Daoy (cell line): ENCODE measurements at regions not wholly inside any gene's neighbourhood (a gene's known extent, or its start where the extent isn't known, plus 50 kb on each side); places are given as distances from the start of the nearest gene placed in this dataset.
"Not testable (repeated sequence)": the region's sequence is repeated elsewhere in the genome, so short reads cannot be mapped to it uniquely, and the experiment has no call there.

Source experiments
- DNase-seq: peaks from one replicate; pipeline ENCODE4 v3.0.0-alpha.2; 2015; ENCODE audit warnings: low read depth

DNA sequence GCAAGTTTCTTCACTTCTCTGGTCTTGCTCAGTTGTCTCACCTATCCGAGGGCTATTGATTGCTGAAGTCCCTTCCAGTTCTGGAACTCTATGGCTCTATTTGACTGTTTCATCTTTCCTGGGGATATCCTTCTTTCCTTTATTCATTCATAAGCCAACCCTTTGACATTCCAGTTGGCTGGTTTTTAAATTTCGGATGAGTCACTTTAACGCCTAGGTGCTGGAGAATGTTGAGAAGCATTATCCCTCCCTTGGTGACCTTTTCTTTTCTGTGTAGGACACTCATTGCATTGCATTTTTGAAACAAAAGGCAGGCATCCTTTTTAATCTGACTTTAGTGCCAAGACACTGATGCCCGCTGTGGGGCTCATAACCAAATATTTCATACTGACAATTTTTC is 307.1 kb downstream of the TSN start:
- peak; percentile 22 for DNase-seq

DNA sequence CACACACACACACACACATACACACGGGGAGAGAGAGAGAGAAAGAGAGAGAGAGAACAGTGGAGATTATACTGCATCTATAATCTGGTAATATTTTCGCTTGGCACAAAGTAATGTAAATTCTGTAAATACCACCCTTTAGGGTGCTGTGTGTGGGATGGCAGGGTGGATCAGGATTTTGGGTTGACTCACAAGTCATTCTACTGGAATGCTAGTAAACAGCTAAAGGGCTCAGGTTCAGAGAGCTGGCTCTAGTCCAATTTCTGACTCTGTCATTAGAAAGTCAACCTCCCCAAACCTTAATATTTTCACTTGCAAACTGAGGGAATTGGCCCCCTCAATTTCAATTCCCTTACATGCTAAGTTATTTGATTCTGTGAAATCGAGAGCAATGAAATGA is 308.3 kb downstream of the TSN start:
- DNase-seq, result peak; percentile 50

DNA sequence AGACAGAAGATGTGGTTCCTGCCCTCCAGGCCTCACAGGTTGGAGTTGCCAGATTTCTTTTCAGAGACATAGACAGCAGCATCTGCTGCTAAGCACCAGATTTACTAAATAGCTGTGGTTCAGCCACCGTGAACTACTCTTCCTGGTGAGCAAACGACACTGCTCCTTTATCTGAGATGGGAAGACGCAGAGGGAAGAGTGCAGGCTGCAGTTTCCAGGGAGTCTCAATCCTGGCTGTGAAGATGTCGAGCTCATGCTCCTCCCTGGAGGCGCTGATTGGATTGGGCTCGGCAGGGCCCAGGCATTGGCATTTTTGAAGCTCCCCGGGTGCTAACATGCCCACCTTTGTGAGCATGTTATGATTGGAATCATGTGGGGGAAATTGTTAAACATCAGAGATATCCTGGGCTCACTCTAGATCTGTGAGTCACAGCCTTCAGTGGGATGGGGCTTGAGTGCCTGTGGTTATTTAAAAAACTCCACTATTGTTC is 314.8 kb downstream of the TSN start:
- DNase-seq, result peak; percentile 71

GRCh38 chr2:122072666-122073065 is 317.2 kb downstream of the TSN start:
- DNase-seq, result peak; percentile 28

DNA sequence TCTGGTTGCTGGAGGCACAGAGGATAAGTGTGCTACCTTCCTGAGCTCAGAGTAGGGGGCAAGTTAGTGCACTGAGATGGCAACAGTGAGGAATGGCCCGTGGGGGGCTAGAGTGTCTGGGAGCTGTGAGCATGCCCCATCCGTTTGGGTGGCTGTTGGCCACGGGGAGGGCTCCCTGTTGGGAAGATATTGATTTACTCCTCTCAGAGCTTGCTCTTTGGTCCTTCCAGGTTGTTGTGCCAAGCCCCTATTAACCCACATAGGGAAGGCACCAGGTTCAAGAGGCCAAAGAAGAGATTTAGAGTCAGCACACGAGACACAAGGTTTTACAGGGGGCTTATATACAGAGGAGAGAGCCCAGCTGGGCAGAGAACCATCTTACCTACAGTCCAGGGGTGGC is 318.8 kb downstream of the TSN start:
- DNase-seq, result no peak

- no peak for DNase-seq
Observed at GRCh38 chr2:122075381-122075780, 319.9 kb downstream of the TSN start.

- DNase-seq, result no peak
Observed at GRCh38 chr2:122077114-122077513, 321.7 kb downstream of the TSN start.

DNA sequence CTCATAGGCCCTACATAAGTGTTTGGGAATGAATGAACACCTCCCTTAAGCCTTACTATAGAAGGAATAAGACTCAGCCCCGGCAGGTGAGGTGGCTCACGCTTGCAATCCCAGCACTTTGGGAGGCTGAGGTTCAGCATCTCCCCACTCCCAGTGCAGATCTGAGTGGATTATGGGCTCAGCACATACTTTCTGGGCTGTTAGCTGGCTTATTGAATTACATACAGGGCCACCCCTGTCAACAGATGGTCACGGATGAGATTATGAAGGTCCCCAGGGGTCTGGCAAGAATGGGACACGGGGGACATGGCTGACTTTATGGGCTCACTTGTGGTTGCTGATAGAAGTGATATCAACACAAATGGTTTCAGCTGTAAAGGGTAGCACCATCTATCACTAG is 322.3 kb downstream of the TSN start:
- DNase-seq, result no peak

- no peak for DNase-seq
Observed at GRCh38 chr2:122078451-122078850, 323.0 kb downstream of the TSN start.

DNA sequence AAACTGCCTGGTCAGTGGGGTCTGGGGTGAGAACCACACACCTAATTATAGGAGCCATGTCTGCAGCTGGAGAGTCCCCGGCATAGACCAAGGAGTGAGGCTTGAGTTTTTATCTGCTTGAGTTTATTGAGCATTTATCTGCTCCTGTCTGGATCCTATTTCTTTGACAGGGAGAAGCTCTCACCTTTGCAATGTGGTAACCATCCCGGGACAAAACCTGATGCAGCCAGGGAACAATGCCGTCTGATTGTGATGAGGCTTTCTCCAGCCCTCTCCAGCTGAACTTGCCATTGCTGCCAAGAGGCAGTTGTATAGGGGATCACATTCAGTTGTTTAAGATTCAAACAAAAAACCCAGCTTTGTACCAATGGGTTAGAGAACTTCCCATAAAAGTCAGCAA is 324.4 kb downstream of the TSN start:
- DNase-seq, result no peak

- DNase-seq, result no peak
Observed at GRCh38 chr2:122080316-122080715, 324.9 kb downstream of the TSN start.

DNA sequence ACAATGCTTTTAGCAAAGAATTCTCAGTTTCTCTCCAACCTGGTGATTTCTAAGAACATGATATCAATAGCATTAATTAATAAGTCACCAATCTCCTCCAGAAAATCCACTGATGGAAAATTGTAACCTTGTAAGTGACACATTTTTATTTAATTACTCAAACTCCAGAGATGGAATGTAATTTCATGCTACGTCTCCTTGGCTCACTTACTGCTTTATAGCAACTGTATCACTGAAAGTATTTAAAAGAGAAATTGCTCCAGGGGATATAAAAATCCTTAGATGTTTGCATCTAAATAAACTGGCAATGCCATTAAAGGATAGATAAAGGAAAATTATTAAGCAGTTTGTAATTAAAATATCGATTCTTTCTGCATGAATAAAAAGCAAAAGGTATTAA is 325.4 kb downstream of the TSN start:
- no peak for DNase-seq

- no peak for DNase-seq
Observed at GRCh38 chr2:122081751-122082150, 326.3 kb downstream of the TSN start.

DNA sequence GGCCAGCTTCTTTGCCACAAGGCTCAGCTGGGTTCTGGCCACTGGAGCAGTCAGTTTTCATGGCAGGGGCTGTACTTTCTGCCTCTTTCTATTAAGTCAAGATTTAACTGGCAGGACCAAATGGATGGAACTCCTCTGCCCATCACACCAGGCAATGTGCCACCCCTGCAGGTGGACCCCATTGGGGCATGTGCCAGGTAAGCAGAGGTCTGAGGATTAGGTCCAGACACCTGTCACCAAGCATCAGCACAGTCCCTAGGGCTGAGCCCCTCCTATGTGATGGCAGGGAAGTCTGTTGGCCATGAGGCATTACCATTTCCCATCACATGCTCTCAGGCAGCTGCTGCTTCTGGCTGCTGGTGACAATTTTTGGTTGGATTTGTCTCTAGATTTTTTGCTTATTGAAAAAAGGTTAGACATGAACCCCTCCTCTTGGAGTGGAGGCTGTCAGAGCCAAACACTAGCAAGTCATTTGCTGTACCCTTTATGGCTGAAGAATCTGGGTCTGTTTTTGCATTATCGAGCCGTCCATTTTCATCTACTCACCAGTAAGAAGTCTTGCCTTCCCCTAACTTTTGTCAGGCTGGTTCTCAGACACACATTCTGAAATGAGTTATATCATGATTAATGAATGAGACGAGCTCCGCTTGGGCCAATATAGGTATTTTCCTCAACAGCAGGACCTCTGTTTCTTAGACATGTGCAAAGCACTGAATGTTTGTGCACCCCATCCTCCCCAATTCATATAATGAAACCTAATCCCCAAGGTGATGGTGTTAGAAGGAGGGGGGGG is 328.0 kb downstream of the TSN start:
- no peak for DNase-seq

- DNase-seq, result not testable (repeated sequence)
Observed at GRCh38 chr2:122085672-122086071, 330.2 kb downstream of the TSN start.

DNA sequence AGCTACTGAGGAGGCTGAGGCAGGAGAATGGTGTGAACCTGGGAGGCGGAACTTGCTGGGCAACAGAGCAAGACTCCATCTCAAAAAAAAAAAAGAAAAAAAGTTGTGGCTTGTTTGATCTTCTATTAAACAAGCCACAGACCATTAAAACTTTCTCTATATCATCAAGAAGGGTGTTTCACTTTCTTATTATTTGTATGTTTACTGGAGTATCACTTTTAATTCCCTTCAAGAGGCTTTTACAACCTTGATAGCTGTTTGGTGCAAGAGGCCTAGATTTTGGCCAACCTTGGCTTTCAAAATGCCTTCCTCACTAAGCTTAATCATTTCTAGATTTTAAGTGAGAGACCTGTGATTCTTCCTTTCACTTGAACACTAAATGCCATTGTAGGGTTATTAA is 339.1 kb downstream of the TSN start:
- no peak for DNase-seq

DNA sequence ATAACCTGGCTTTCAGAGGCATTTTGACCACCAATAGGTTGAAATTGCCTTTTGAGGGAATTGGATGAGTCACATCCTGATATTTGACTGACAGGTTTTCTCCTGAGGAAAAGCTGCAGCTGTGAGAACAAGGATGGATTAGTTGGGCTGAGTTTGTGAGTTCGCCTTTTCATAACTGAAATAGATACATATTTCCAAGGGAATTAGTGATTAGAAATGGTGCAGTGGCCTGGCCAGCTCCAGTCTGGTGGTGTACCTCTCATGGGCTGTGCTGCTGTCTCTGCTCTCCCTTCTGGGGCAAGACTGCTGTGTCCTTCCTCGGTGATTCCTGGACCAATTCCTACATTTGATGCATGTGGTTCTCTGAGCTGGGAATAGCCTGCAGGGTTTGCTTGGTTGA is 341.3 kb downstream of the TSN start:
- no peak for DNase-seq

DNA sequence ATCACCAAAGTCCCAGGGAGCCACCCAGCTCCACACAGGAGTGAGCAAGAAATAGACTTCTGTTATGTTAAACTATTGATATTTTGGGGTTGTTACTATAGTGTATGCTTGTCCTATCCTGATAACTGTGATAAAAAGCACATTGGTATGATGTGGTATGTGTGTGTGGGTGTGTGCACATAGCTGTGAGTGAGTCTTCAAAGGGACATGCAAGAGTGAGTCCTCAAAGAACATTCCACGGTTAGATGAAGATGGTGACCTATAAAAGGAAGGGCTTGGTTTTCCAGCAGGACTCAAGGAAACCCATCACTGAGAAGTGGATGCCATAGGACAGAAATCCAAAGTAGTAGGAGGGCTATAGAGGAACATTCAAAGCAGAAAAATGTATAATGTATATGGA is 342.9 kb downstream of the TSN start:
- no peak for DNase-seq

DNA sequence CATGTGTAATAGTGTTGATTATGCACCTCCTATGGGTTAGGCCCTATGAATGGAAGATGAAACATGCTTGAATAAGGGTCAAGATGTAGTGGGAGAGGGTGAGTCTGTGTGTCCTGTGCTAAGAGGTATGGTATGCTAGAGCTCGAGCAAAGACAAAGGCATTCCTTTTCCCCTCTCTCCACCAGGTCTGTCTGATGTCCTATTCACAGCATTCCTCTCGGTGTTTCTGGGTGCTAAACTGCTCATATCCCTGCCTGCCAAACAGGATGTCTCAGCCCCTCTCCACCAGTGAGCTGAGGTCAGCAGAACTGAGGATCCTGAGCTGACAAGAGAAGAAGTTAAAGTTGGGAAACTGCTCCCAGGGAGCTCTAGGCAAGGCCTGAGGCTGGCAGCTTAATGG is 344.9 kb downstream of the TSN start:
- peak; percentile 25 for DNase-seq

DNA sequence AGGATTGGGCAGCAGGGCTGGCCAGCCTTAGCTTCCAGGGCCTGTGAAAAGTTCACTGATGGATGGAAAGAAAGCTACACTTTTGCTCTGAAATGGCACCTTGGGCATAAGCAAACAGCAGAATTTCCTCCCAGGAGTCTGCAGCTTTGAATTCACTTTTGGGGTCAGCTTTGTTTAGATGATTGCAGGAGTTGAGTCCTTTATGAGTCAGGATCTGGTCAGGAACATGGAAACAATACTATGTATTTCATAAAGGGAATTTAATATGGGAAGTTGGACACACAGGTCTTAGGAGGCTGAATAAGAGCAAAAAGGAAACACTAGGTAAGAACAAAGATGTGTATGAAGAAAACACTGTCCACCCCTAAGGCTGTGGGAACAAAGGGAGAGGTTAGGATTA is 345.3 kb downstream of the TSN start:
- peak; percentile 9 for DNase-seq

DNA sequence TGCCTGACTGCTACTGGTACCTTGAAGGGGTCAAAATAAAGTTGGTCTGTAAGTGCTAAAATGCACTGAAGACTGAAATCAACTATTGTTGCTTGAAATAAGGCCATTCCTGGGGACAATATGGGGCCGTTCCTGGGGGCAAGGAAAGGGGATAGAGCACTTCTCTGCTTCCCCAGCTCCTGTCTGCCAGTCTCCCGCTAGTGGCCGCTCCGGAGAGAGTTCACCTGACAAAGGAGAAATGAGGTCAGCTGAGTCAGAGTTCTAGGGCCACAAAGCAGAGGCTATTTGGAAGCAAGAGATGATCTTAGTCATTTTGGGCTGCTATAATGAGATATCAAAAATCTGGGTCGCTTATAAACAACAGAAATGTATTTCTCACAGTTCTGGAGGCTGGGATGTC is 345.9 kb downstream of the TSN start:
- peak; percentile 14 for DNase-seq

GRCh38 chr2:122105171-122105876 is 349.9 kb downstream of the TSN start:
- no peak for DNase-seq

DNA sequence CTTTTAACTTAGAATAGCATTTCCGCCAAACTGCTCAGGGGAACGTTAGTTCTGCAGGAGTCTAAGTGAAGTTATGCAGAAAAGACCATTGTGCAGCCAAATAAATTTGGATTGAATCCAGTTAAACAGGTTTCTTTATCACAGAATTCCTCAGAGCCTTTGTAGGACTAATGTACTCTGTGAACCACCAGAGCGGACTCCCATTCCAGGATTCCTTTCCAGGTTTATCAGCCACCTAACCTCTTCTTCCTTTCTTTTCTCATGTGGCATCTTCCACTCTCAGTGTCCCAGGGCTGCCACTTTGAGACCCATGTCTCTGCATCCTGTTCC is 350.4 kb downstream of the TSN start:
- DNase-seq, result no peak

DNA sequence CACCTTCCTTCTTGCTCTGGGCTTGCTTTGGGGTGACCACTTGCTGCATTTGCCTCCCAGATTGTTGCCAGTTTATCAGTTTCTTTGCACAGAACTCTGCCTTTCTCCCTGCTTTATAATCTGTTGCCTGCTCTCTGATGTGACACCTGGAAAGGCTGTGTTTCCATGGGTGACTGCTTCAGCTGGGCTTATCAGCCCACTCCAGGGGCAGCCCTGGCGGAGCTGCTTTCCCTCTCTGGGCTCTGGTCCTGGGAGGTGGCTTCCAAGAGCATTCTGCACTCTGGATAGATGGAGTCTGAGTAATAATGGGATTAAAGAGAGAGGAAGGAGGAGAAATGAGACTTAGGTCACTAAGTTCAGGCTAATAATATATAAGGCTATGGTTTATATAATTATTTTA is 352.7 kb downstream of the TSN start:
- no peak for DNase-seq
